GM06990 (cell line): ENCODE measurements at regions not wholly inside any gene's neighbourhood (a gene's known extent, or its start where the extent isn't known, plus 50 kb on each side); places are given as distances from the start of the nearest gene placed in this dataset.

Experiments used
- DNase-seq: peaks from one replicate; pipeline ENCODE4 v3.0.0-alpha.2; 2011; ENCODE audit not compliant: insufficient read length; ENCODE audit errors: extremely low read depth
- H3K27me3 ChIP-seq: replicated peaks from 2 replicates; pipeline ENCODE4 v1.6.0; 2011; ENCODE audit warnings: low read length; ENCODE audit not compliant: control insufficient read depth, insufficient read depth
- H3K36me3 ChIP-seq: 2 replicates; pipeline ENCODE4 v1.5.1; 2011; ENCODE audit warnings: low read length; ENCODE audit not compliant: control insufficient read depth, insufficient read depth
- H3K4me3 ChIP-seq: replicated peaks from 2 replicates; pipeline ENCODE4 v1.5.1; 2011; ENCODE audit warnings: low read depth, mild to moderate bottlenecking, control low read depth, low read length
- CTCF ChIP-seq: IDR thresholded peaks from 2 replicates; pipeline ENCODE4 v1.5.1; 2011; ENCODE audit warnings: low read length, control low read depth, mild to moderate bottlenecking, inconsistent platforms; ENCODE audit not compliant: insufficient read depth, poor library complexity, severe bottlenecking

- DNase-seq: no peak
- Histone ChIP-seq H3K27me3 (no peaks in the 10 kb centered on the region), H3K36me3 (no peaks in the 10 kb centered on the region), H3K4me3 (no peak overlapping the region)
- no peak for TF ChIP-seq CTCF
These were observed 203.7 kb upstream of the KCNJ16 start for GRCh38 chr17:69871318-69871717.

DNA sequence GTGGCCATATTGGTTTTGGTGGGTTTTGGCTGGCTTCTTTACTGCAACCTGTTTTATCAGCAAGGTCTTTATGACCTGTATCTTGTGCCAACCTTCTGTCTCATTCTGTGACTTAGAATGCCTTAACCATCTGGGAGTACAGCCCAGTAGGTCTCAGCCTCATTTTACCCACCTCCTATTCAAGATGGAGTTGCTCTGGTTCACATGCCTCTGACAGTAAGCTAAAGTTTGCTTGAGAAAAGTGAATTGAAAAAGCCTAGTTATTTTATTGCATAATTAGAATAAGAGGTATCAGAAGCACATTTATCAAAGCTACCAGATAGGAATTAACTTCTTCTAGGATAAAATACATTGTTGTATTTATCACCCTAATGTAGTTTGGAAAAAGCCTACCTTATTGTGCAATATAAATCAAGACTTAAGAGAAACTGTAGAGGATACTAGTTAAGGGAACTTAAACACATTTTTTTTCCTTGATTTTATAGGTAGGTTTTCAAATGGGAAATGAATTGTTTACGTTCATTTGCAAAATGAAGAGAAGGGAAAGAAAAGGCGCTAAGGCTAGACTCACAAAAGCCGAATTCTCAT is 202.3 kb upstream of the KCNJ16 start:
- H3K27me3 ChIP-seq: no peaks in the 10 kb centered on the region
- H3K36me3 ChIP-seq: no peaks in the 10 kb centered on the region
- no peak for DNase-seq
- H3K4me3 ChIP-seq: no peak overlapping the region
- TF ChIP-seq CTCF: no peak

DNA sequence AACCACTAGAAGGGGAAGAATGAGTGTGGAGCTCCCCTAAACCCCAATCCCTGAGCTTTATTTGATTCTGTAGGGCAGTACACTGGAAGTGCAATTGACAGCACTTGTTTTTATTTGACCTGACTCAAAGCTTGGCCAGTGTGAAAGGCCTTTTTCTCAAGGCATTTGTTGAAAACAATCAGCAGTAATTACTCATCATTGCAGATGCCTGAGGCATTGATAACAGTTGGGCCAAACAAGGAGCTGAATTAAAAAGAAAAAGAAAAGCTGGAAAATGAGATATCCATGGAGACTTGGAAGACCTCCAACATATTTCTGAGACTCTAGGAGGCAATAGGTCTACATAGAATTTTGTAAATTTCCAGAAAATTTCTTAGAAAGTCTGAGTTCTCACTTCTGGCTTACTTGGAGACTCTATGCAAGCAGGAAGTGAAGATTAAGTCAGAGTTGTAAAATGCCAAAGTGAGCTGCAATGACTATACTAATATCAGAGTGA is 200.8 kb upstream of the KCNJ16 start:
- DNase-seq: no peak
- TF ChIP-seq CTCF: no peak
- Histone ChIP-seq H3K4me3 (no peak overlapping the region), H3K36me3 (no peaks in the 10 kb centered on the region), H3K27me3 (no peaks in the 10 kb centered on the region)

DNA sequence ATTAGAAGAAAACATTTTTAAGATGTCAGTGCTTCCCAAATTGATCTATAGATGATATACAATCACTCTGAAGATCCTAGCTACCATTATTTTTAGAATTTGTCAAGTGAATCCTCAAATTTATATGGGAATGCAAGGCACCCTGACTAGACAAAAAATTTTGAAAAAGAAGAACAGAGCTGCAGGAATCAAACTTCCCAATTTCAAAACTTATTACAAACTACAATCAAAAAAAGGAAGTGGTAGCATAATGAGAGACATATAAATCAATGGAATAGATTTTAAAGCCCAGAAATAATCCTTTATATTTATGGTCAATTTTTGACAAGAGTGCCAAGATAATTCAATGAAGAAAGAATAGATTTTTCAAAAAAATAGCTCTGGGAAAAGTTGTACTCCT is 198.3 kb upstream of the KCNJ16 start:
- H3K36me3 ChIP-seq: no peaks in the 10 kb centered on the region
- no peak for DNase-seq
- no peaks in the 10 kb centered on the region for H3K27me3 ChIP-seq
- H3K4me3 ChIP-seq: no peak overlapping the region
- TF ChIP-seq CTCF: no peak

DNA sequence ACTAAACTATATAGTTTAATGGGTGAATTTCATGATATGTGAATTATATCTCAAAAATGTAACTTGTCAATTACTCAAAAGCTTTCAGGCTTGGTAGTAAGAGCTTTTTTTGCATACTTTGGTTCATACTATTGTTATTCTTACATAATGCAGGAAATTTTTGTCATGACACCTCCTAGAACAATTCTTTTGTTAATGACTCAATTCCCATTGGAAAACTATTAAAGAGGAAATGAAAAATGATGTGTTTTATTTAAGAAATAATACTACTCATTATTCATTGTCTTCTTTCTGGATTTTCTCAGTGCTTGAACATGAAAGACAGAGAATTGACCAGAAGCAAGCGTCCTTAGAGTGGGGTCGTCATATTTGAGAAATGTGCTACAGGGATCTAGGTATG is 196.4 kb upstream of the KCNJ16 start:
- H3K4me3 ChIP-seq: no peak overlapping the region
- no peaks in the 10 kb centered on the region for H3K27me3 ChIP-seq
- no peak for TF ChIP-seq CTCF
- DNase-seq: no peak
- no peaks in the 10 kb centered on the region for H3K36me3 ChIP-seq

DNA sequence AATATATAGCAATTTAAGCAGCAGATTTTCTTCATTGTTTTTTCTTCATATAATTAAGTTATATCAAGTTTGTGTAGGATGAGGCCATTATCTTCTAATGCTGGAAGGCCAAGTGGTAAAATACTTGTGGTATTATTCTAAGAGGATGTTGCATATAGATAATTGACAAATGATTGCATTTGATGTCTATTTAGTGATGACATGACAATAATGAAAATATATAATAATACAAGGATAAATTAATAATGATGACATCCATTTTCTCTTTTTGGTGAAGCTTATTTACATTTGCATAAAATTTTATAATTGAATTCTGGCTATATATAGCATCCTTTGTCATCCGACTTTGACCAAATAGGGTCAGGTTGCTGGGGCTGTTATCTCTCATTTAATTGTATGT is 195.4 kb upstream of the KCNJ16 start:
- Histone ChIP-seq H3K36me3 (no peaks in the 10 kb centered on the region), H3K4me3 (no peak overlapping the region), H3K27me3 (no peaks in the 10 kb centered on the region)
- no peak for DNase-seq
- TF ChIP-seq CTCF: no peak
